H1 (cell line): ENCODE measurements at regions not wholly inside any gene's neighbourhood (a gene's known extent, or its start where the extent isn't known, plus 50 kb on each side); places are given as distances from the start of the nearest gene placed in this dataset.

Experiments
- CTCF ChIA-PET: fragments of 300-600 bp; sonication (Branson Sonifier 250); formaldehyde crosslinking; loops from one replicate; lab custom pipeline; 2021; ENCODE audit not compliant: partially characterized antibody; lab: Charles Lee
- POLR2A ChIA-PET: fragments of 300-600 bp; sonication (Branson Sonifier 250); formaldehyde crosslinking; loops from one replicate; lab custom pipeline; 2021; ENCODE audit warnings: inconsistent platforms; ENCODE audit not compliant: partially characterized antibody; lab: Charles Lee
- DNase-seq, 2 experiments: peaks; one replicate each; pipeline versions ENCODE4 v3.0.0 to v3.0.0-alpha.2; 2010 to 2022; ENCODE audit warnings: low spot score in 2 of 2, low read depth in 1 of 2, mixed read lengths in 1 of 2
- FAIRE-seq: peaks from 2 replicates; lab custom pipeline; 2011; peaks lifted over from hg19 to GRCh38; lab: Jason Lieb, UNC
- H2AFZ ChIP-seq: 2 replicates; pipeline ENCODE4 v1.8.1; 2012; ENCODE audit warnings: low read length, inconsistent platforms
- H2AK5ac ChIP-seq: 2 replicates; pipeline ENCODE4 v1.6.1; 2013; ENCODE audit warnings: low read depth, low read length
- H2BK120ac ChIP-seq: replicated peaks from 2 replicates; pipeline ENCODE3; 2013; ENCODE audit warnings: low read depth, low read length, inconsistent platforms
- H2BK12ac ChIP-seq: 2 replicates; pipeline ENCODE4 v1.6.1; 2013; ENCODE audit warnings: low read depth, low read length
- H2BK15ac ChIP-seq: 2 replicates; pipeline ENCODE4 v1.6.1; 2013; ENCODE audit warnings: low read length
- H2BK20ac ChIP-seq: 2 replicates; pipeline ENCODE4 v1.6.1; 2013; ENCODE audit warnings: low read length
- H2BK5ac ChIP-seq: 2 replicates; pipeline ENCODE4 v1.6.1; 2013; ENCODE audit warnings: low read depth, low read length
- H3K14ac ChIP-seq: 2 replicates; pipeline ENCODE4 v1.6.1; 2013; ENCODE audit warnings: inconsistent platforms; ENCODE audit not compliant: insufficient read length
- H3K18ac ChIP-seq: 2 replicates; pipeline ENCODE4 v1.6.1; 2013; ENCODE audit warnings: low read length; ENCODE audit errors: extremely low read depth
- H3K23ac ChIP-seq: 2 replicates; pipeline ENCODE4 v1.6.1; 2013; ENCODE audit warnings: inconsistent platforms; ENCODE audit not compliant: insufficient read length
- H3K23me2 ChIP-seq: 2 replicates; pipeline ENCODE4 v1.6.1; 2013; ENCODE audit warnings: low read depth, low read length
- H3K27ac ChIP-seq: 2 replicates; pipeline ENCODE4 v1.6.1; 2011; ENCODE audit warnings: low read depth, low read length, inconsistent platforms
- H3K27me3 ChIP-seq, 4 experiments: replicated peaks in 1 of 4; 1 replicate in 1 of 4; 2 replicates in 3 of 4; pipeline versions ENCODE4 v1.6.1 to v1.8.1; 2011 to 2013; ENCODE audit warnings: low read length in 3 of 4, mild to moderate bottlenecking in 3 of 4, inconsistent platforms in 2 of 4, mixed read lengths in 2 of 4, moderate library complexity in 1 of 4; ENCODE audit not compliant: control insufficient read depth in 3 of 4, insufficient read depth in 3 of 4; ENCODE audit errors: extremely low read depth in 1 of 4
- H3K36me3 ChIP-seq, 4 experiments: 2 replicates each; pipeline versions ENCODE4 v1.6.1 to v1.8.1; 2011 to 2013; ENCODE audit warnings: mild to moderate bottlenecking in 4 of 4, low read length in 3 of 4, moderate library complexity in 2 of 4, control low read depth in 1 of 4, inconsistent platforms in 1 of 4; ENCODE audit not compliant: insufficient read depth in 4 of 4, control insufficient read depth in 2 of 4
- H3K4ac ChIP-seq: replicated peaks from 2 replicates; pipeline ENCODE3; 2013; ENCODE audit warnings: low read length, low read depth, mixed read lengths, inconsistent platforms; ENCODE audit not compliant: insufficient read length
- H3K4me1 ChIP-seq, 4 experiments: replicated peaks in 1 of 4; 1 replicate in 1 of 4; 2 replicates in 3 of 4; pipeline versions ENCODE4 v1.6.1 to v1.8.1; 2011 to 2013; ENCODE audit warnings: low read length in 3 of 4, inconsistent platforms in 2 of 4, mixed read lengths in 1 of 4; ENCODE audit not compliant: insufficient read depth in 4 of 4, control insufficient read depth in 3 of 4
- H3K4me2 ChIP-seq, 2 experiments: 2 replicates each; pipeline versions ENCODE4 v1.6.1 to v1.8.1; 2011 to 2013; ENCODE audit warnings: low read depth in 2 of 2, low read length in 2 of 2, control low read depth in 1 of 2, inconsistent platforms in 1 of 2, mild to moderate bottlenecking in 1 of 2; ENCODE audit not compliant: insufficient read depth in 1 of 2
- H3K4me3 ChIP-seq, 4 experiments: fragments of 200-600, 300-600 bp in 1 of 4; sonication (generic), shearing (Covaris generic), sonication (Bioruptor Twin) in 1 of 4; 2 replicates each; pipeline versions ENCODE4 v1.5.1 to v1.8.1; 2011 to 2016; ENCODE audit warnings: low read length in 4 of 4, low read depth in 3 of 4, control low read depth in 2 of 4, inconsistent platforms in 2 of 4, mild to moderate bottlenecking in 2 of 4, mixed read lengths in 1 of 4, moderate library complexity in 1 of 4; ENCODE audit not compliant: insufficient read depth in 2 of 4; ENCODE audit errors: extremely low read depth in 1 of 4
- H3K56ac ChIP-seq: replicated peaks from 2 replicates; pipeline ENCODE3; 2013; ENCODE audit warnings: low read depth, mild to moderate bottlenecking, mixed read lengths, low read length, inconsistent platforms; ENCODE audit not compliant: insufficient read length
- H3K79me1 ChIP-seq: 2 replicates; pipeline ENCODE4 v1.6.1; 2013; ENCODE audit warnings: low read depth, low read length, control low read depth
- H3K79me2 ChIP-seq, 2 experiments: 2 replicates each; pipeline versions ENCODE4 v1.6.1 to v1.8.1; 2012 to 2013; ENCODE audit warnings: low read length in 2 of 2, mild to moderate bottlenecking in 2 of 2, inconsistent platforms in 1 of 2; ENCODE audit not compliant: insufficient read depth in 2 of 2, control insufficient read depth in 1 of 2
- H3K9ac ChIP-seq, 4 experiments: replicated peaks in 1 of 4; 1 replicate in 1 of 4; 2 replicates in 3 of 4; pipeline versions ENCODE4 v1.6.1 to v1.8.1; 2011 to 2013; ENCODE audit warnings: low read depth in 3 of 4, low read length in 3 of 4, control low read depth in 2 of 4, mild to moderate bottlenecking in 2 of 4, moderate library complexity in 2 of 4, inconsistent platforms in 1 of 4; ENCODE audit errors: extremely low read depth in 1 of 4
- H3K9me3 ChIP-seq, 2 experiments: 2 replicates each; pipeline versions ENCODE4 v1.6.1 to v1.8.1; 2012 to 2013; ENCODE audit warnings: mild to moderate bottlenecking in 2 of 2, moderate library complexity in 2 of 2, control low read depth in 1 of 2, inconsistent platforms in 1 of 2, low read depth in 1 of 2, low read length in 1 of 2, mixed read lengths in 1 of 2; ENCODE audit not compliant: insufficient read depth in 2 of 2
- H4K20me1 ChIP-seq, 2 experiments: replicated peaks in 1 of 2; 2 replicates each; pipeline versions ENCODE3 to v1.8.1; 2011 to 2013; ENCODE audit warnings: inconsistent platforms in 2 of 2, low read length in 2 of 2, mild to moderate bottlenecking in 1 of 2; ENCODE audit not compliant: insufficient read depth in 2 of 2, control insufficient read depth in 1 of 2
- H4K5ac ChIP-seq: 2 replicates; pipeline ENCODE4 v1.6.1; 2013; ENCODE audit warnings: low read length, low read depth, mixed read lengths, inconsistent platforms; ENCODE audit not compliant: insufficient read length
- H4K8ac ChIP-seq: 2 replicates; pipeline ENCODE4 v1.8.0; 2013; ENCODE audit warnings: mild to moderate bottlenecking, moderate library complexity, low read length, inconsistent platforms; ENCODE audit not compliant: insufficient read depth; ENCODE audit errors: extremely low read depth
- H4K91ac ChIP-seq: replicated peaks from 2 replicates; pipeline ENCODE3; 2013; ENCODE audit warnings: low read length, mixed read lengths, inconsistent platforms; ENCODE audit not compliant: insufficient read length
- ASH2L ChIP-seq: fragments of 200-600, 300-600 bp; sonication (generic); IDR thresholded peaks from one replicate; pipeline ENCODE4 v1.7.1; 2017; ENCODE audit warnings: low read length
- FOSL1 ChIP-seq: IDR thresholded peaks from 2 replicates; pipeline ENCODE4 v1.6.1; 2011; ENCODE audit warnings: mild to moderate bottlenecking, low read depth, low read length, moderate library complexity; ENCODE audit not compliant: insufficient read depth
- GTF2F1 ChIP-seq: IDR thresholded peaks from 2 replicates; pipeline ENCODE4 v1.6.1; 2012; ENCODE audit warnings: low read depth, low read length, improper control_type of control experiment, borderline replicate concordance
- POLR2AphosphoS5 ChIP-seq: IDR thresholded peaks from 2 replicates; pipeline ENCODE4 v1.6.1; 2011; ENCODE audit warnings: low read depth, low read length
- POU5F1 ChIP-seq: IDR thresholded peaks from 2 replicates; pipeline ENCODE4 v1.6.1; 2011; ENCODE audit warnings: low read depth, mild to moderate bottlenecking, low read length, moderate library complexity
- RBBP5 ChIP-seq: IDR thresholded peaks from 2 replicates; pipeline ENCODE4 v1.7.1; 2012; ENCODE audit warnings: low read depth, mild to moderate bottlenecking, inconsistent platforms, low read length, moderate library complexity, borderline replicate concordance
- RNF2 ChIP-seq: fragments of 200-900, 300-1000 bp; sonication (generic); IDR thresholded peaks from 2 replicates; pipeline ENCODE4 v1.7.1; 2016; ENCODE audit warnings: borderline replicate concordance, low read depth, mild to moderate bottlenecking, antibody characterized with exemption, low read length; ENCODE audit not compliant: poor library complexity, severe bottlenecking; ENCODE audit errors: missing control alignments
- SAP30 ChIP-seq: fragments of 300-600 bp; sonication (generic); IDR thresholded peaks from 2 replicates; pipeline ENCODE4 v1.7.1; 2012; ENCODE audit warnings: low read length, moderate library complexity, mild to moderate bottlenecking, inconsistent platforms; ENCODE audit not compliant: insufficient read depth, insufficient replicate concordance
- SIN3A ChIP-seq, 2 experiments: IDR thresholded peaks in 1 of 2; conservative IDR thresholded peaks in 1 of 2; 2 replicates each; pipeline ENCODE4 v1.6.1; 2011 to 2012; ENCODE audit warnings: low read length in 2 of 2, improper control_type of control experiment in 1 of 2, low read depth in 1 of 2, mild to moderate bottlenecking in 1 of 2
- SIRT6 ChIP-seq: IDR thresholded peaks from one replicate; pipeline ENCODE4 v1.7.1; 2012; ENCODE audit warnings: low read length, inconsistent platforms
- SIX5 ChIP-seq: IDR thresholded peaks from 2 replicates; pipeline ENCODE4 v1.6.1; 2011; ENCODE audit warnings: mild to moderate bottlenecking, low read depth, low read length
- SP1 ChIP-seq: IDR thresholded peaks from 2 replicates; pipeline ENCODE4 v1.6.1; 2011; ENCODE audit warnings: low read depth, low read length
- TBP ChIP-seq: IDR thresholded peaks from 2 replicates; pipeline ENCODE4 v1.6.1; 2011; ENCODE audit warnings: low read depth, low read length, improper control_type of control experiment
- TEAD4 ChIP-seq: IDR thresholded peaks from 2 replicates; pipeline ENCODE4 v1.6.1; 2012; ENCODE audit warnings: low read depth, low read length, inconsistent platforms, mixed read lengths
- YY1 ChIP-seq: IDR thresholded peaks from 2 replicates; pipeline ENCODE4 v1.6.1; 2011; ENCODE audit warnings: low read depth, mild to moderate bottlenecking, low read length
- WGBS, 2 experiments: shearing (Covaris generic) in 1 of 2; methylation state at CpG; one replicate each; pipeline versions ENCODE4 v1.1.6 to v1.1.7; 2013 to 2015; ENCODE audit warnings: low lambda C conversion rate in 2 of 2, mixed read lengths in 2 of 2, inconsistent platforms in 1 of 2, low coverage in 1 of 2, missing lambda C conversion rate in 1 of 2; ENCODE audit not compliant: insufficient replicate concordance in 2 of 2, insufficient coverage in 1 of 2, insufficient read length in 1 of 2; ENCODE audit errors: extremely low coverage in 1 of 2, missing lambda C conversion rate in 1 of 2; 5-methylcytosine and 5-hydroxymethylcytosine counted together

DNA sequence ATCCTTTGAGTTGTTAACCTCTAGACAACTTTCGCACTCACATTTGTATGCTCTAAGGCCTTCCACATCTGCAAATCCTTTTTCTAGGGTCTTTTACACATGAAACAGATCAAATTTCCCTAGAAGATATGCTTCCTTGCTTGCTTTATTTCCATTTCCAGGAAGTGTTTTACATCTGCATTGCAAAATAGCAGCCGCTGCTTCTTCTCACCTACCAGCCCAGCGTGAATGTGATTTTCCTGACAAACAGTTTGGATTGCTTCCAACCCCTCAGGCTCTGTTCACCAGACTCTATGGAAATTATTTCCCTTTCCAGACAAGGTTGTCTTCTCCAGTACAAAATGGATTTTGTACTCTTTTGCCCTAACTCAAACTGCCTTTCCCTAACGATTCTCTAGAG is 50.9 kb upstream of the PAPSS2 start:
- peak overlapping the region; percentile 96; the same call in 1 of the 2 replicates for H2BK5ac ChIP-seq
- no peak overlapping the region for H3K18ac ChIP-seq
- no peaks in the 10 kb centered on the region for H3K79me2 ChIP-seq
- H2BK12ac ChIP-seq: peak overlapping the region; percentile 60; the same call in 1 of the 2 replicates
- no peaks in the 10 kb centered on the region for H3K23me2 ChIP-seq
- H3K56ac ChIP-seq: no peak overlapping the region
- H3K27me3 ChIP-seq: no peaks in the 10 kb centered on the region
- no peak overlapping the region for H3K4ac ChIP-seq
- no peak overlapping the region for H4K8ac ChIP-seq
- POLR2A ChIA-PET: no interaction called here
- H2BK15ac ChIP-seq: no peak overlapping the region
- WGBS, 2 experiments: 59% methylated on average over 4 of the region's 4 CpGs; no CpG with 5 or more reads in 1 of the 2 experiments
- DNase-seq (no peak), FAIRE-seq (no peak)
- peaks cover 3 to 16% (median 8%) of the 10 kb centered on the region in 4 experiments; a peak in 6 of 7 replicates for H3K4me1 ChIP-seq
- CTCF ChIA-PET: no interaction called here
- H2AFZ ChIP-seq: 0 out of 2 replicates have a peak overlapping the region, but pooled peaks have one; percentile 49
- peak overlapping the region in 1 of 4 experiments; percentile 6; a peak in 1 of 8 replicates for H3K4me3 ChIP-seq
- H3K27ac ChIP-seq: no peak overlapping the region
- H3K14ac ChIP-seq: no peak overlapping the region
- peak overlapping the region; percentile 88; the same call in 1 of the 2 replicates for H2BK20ac ChIP-seq
- H3K36me3 ChIP-seq: peaks cover 0 to 6% (median 0%) of the 10 kb centered on the region in 4 experiments; a peak in 1 of 8 replicates
- H3K79me1 ChIP-seq: no peaks in the 10 kb centered on the region
- no peak overlapping the region for H3K4me2 ChIP-seq
- no peak overlapping the region for H4K5ac ChIP-seq
- H3K9me3 ChIP-seq: peaks cover 15 to 17% of the 10 kb centered on the region in 2 experiments
- H2BK120ac ChIP-seq: no peak overlapping the region
- no peak overlapping the region for H4K91ac ChIP-seq
- H4K20me1 ChIP-seq: no peaks in the 10 kb centered on the region
- H2AK5ac ChIP-seq: no peak overlapping the region
- no peak overlapping the region for H3K9ac ChIP-seq
- H3K23ac ChIP-seq: no peak overlapping the region
- TF ChIP-seq TEAD4 (no peak), TBP (no peak), YY1 (no peak), POLR2AphosphoS5 (no peak), POU5F1 (no peak), ASH2L (no peak), SIX5 (no peak), FOSL1 (no peak), SAP30 (no peak), RNF2 (no peak), GTF2F1 (no peak), SIRT6 (no peak), SIN3A (conservative IDR thresholded peaks at IDR 0.05 in 1 of 2, IDR thresholded peaks at IDR 0.05 in 1 of 2; ENCODE audit: low read depth in 1 of 2, low read length in 2 of 2) (no peak), RBBP5 (no peak), SP1 (no peak)
